ENCODE measurements at regions not wholly inside any gene's neighbourhood (a gene's known extent, or its start where the extent isn't known, plus 50 kb on each side); places are given as distances from the start of the nearest gene placed in this dataset.
A peak's percentile ranks its signal among the peaks of the same experiment; 100 is the strongest.

GRCh38 chr15:31977138-31977537 is 53.2 kb upstream of the CHRNA7 start:
- H3K4me3 ChIP-seq (replicated peaks; ENCODE audit: low read depth, low read length): no peak overlapping the region
- TF ChIP-seq, protein P1, sequence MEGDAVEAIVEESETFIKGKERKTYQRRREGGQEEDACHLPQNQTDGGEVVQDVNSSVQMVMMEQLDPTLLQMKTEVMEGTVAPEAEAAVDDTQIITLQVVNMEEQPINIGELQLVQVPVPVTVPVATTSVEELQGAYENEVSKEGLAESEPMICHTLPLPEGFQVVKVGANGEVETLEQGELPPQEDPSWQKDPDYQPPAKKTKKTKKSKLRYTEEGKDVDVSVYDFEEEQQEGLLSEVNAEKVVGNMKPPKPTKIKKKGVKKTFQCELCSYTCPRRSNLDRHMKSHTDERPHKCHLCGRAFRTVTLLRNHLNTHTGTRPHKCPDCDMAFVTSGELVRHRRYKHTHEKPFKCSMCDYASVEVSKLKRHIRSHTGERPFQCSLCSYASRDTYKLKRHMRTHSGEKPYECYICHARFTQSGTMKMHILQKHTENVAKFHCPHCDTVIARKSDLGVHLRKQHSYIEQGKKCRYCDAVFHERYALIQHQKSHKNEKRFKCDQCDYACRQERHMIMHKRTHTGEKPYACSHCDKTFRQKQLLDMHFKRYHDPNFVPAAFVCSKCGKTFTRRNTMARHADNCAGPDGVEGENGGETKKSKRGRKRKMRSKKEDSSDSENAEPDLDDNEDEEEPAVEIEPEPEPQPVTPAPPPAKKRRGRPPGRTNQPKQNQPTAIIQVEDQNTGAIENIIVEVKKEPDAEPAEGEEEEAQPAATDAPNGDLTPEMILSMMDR (IDR thresholded peaks at IDR 0.05; ENCODE audit: low read length, missing control alignments): no peak
- no peak for DNase-seq (ENCODE audit: low read depth)

- H3K4me3 ChIP-seq (replicated peaks; ENCODE audit: low read depth, low read length): no peak overlapping the region
- TF ChIP-seq, protein P1 (IDR thresholded peaks at IDR 0.05; ENCODE audit: low read length, missing control alignments): peak; percentile 71
- peak; percentile 36 for DNase-seq (ENCODE audit: low read depth)
Measured at GRCh38 chr15:31977812-31978661, 52.3 kb upstream of the CHRNA7 start.
